ENCODE measurements at regions not wholly inside any gene's neighbourhood (a gene's known extent, or its start where the extent isn't known, plus 50 kb on each side); places are given as distances from the start of the nearest gene placed in this dataset.

DNA sequence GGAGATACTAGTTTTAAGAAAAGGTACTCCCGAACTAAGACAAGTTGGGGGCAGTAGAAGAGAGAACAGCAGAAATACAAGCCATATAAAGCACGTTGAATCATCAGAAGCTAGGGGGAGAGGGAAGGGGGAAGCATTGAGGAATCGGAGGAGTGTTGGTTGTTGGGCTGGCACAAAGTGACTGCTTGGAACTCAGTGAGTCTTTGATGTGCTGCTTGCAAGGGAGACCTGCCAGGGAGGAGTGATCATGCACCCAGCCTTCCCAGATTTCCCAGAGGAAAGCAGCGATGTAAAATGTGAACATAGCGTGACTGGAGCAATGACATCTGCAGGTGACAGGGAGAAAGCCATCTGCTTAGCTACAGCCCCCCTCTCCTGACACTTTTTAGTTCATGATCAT lies 192.4 kb upstream of the IL12A start:
- no peak for TF ChIP-seq CTCF (IDR thresholded peaks at IDR 0.05)
- TF ChIP-seq EZH2 (IDR thresholded peaks at IDR 0.05), result no peak
